PFSK-1 (cell line): ENCODE measurements at regions not wholly inside any gene's neighbourhood (a gene's known extent, or its start where the extent isn't known, plus 50 kb on each side); places are given as distances from the start of the nearest gene placed in this dataset.

Experiments used
- FOXP2 ChIP-seq: optimal IDR thresholded peaks from 2 replicates; pipeline ENCODE3; 2011; ENCODE audit warnings: borderline replicate concordance, control low read depth, inconsistent platforms; ENCODE audit not compliant: insufficient read depth; ENCODE audit errors: extremely low read length, extremely low read depth
- POLR2AphosphoS5 ChIP-seq: IDR thresholded peaks from 2 replicates; pipeline ENCODE4 v1.6.1; 2012; ENCODE audit warnings: low read depth, mild to moderate bottlenecking, control low read depth, low read length, moderate library complexity
- REST ChIP-seq, 2 experiments: IDR thresholded peaks; 2 replicates each; pipeline versions ENCODE4 v1.6.1 to v1.8.0; 2011 to 2012; ENCODE audit warnings: low read depth in 2 of 2, low read length in 2 of 2, control low read depth in 1 of 2, inconsistent platforms in 1 of 2, mild to moderate bottlenecking in 1 of 2, moderate library complexity in 1 of 2; ENCODE audit not compliant: insufficient read depth in 1 of 2
- SIN3A ChIP-seq: IDR thresholded peaks from 2 replicates; pipeline ENCODE4 v1.6.1; 2012; ENCODE audit warnings: mild to moderate bottlenecking, low read length, moderate library complexity, borderline replicate concordance; ENCODE audit not compliant: insufficient read depth
- TAF1 ChIP-seq: IDR thresholded peaks from 2 replicates; pipeline ENCODE4 v1.6.1; 2012; ENCODE audit warnings: low read length, control low read depth, borderline replicate concordance; ENCODE audit not compliant: insufficient read depth

GRCh38 chr11:70510106-70510505, 111.8 kb downstream of the CTTN start:
- TF ChIP-seq REST (IDR thresholded peaks at IDR 0.05; ENCODE audit: insufficient read depth in 1 of 2, low read depth in 2 of 2, low read length in 2 of 2) (no peak), TAF1 (no peak), SIN3A (no peak), POLR2AphosphoS5 (no peak), FOXP2 (no peak)
